UCSD-AML1 (cell line): ENCODE measurements at regions not wholly inside any gene's neighbourhood (a gene's known extent, or its start where the extent isn't known, plus 50 kb on each side); places are given as distances from the start of the nearest gene placed in this dataset.
A peak's percentile ranks its signal among the peaks of the same experiment; 100 is the strongest.

Source experiments
- DNase-seq: peaks from one replicate; lab custom pipeline; 2025; ENCODE audit not compliant: unreplicated experiment; lab: John Stamatoyannopoulos, UW

DNA sequence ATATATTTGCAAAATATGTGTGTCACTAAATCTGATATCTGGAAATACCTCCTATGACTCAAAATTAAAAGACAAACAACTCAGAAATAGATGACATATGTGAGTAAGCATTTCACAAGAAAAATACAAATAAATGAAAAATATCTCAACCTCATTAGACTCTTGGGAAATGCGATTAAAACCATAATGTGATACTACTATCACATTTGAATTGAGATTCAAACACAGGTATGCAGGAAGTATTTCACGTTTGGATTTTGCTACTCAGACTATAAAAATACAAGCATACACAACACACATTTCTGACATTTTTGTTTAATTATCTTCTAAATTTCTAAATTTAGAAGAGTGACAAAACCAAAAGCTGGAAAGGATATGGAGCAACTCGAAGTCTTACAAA lies 811.9 kb upstream of the LRRC4C start:
- DNase-seq: no peak

DNA sequence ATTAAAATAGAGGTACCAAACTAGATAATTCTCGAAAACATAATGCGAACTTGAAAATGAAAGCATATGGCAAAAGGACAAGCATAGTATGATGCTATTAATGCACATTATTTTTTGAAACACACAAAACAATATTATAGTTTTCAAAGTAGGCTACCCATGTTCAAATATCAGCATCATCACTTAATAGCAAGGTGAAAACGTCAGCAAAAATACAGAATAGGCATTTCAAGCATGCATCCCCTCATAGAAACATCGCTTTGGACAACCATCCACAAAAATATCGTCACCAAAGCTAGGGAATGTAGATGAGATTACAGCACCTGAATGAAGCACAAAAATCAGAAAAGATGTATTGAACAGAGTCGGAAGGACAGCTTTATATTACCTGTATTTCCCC lies 814.5 kb upstream of the LRRC4C start:
- DNase-seq: no peak

DNA sequence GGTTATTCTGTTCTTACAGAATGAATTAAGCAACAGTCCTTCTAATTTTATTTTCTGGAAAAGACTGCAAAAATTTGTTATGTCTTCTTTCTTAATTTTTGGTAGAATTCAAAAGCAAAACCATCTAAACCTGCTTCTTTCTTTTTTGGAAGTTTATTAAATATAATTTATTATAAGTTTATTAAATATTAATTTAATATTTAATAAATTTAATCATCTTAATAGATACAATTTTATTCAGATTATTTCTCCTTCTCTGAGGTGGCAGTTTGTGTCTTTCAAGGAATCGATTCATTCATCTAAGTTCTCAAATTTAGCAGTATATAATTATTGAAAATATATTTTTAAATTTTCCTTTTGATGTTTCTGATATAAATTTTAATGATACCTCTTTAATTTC lies 837.5 kb upstream of the LRRC4C start:
- DNase-seq: no peak

DNA sequence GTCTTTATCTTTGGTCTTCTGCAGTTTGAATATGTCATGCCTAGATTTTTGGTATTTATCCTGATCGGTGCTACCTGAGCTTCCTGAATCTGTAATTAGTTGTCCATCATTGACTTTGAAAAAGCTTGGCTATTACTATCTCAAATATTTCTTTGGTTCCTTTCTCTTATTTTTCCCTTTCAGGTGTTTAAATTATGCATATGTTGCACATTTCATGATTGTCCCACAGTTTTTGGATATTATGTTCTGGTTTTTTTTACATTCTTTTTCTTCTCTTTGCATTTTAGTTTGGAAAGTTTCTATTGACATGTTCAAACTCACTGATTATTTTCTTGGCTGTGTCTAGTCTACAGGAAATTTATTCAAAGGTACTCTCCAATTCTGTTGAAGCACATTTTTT lies 840.3 kb upstream of the LRRC4C start:
- DNase-seq: no peak

DNA sequence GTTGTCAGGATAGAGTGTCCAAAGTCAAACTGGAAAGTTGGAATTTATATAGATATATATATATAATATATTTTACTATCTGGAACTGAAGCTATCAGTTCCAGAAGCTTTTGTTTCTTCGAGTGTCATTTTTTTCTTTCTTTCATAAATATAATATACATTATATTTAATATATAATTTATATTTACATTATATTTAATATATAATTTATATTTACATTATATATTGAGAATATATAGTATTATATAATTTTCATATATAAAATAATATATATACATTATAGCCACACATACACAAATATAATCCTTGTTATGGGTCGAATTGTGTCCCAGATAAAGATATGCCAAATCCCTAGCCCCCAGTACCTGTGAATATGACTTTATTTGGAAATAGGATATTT lies 842.3 kb upstream of the LRRC4C start:
- DNase-seq: no peak

DNA sequence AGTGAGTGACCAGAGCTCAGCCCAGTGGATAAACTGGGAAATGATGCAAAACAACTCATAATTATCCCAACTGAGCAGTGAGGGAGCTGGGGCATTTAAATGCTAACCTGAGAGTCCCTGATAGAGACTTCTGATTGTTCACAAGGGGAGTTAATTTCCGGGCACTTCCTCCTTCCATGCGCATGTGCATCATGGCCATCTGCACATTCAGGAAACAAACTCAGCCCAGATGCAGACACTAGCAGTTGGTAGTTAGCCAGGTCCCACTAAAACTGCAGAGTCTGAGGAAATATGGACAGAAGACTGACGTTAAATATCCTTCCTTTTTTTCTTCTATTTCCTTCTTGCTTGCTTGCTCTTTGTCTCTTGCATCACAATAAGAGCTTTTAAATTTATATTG lies 852.1 kb upstream of the LRRC4C start:
- DNase-seq: no peak

DNA sequence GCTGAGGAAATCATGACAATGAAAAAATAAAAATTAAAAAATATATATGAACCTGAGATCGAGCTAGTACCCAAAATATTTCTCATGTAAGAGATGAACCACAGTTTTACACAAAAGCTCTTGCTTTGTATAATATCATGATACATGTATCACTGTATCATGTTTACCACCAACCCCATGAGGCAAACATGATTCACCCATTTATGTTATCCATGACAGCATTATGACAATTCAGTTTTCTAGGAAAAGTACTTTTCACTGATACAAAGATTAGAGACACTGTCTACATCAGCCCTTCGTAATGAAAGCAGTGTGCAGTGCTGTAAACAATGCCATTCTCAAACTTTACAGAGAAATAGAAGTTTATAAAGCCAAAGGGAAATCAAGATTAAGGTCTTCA lies 852.5 kb upstream of the LRRC4C start:
- no peak for DNase-seq

DNA sequence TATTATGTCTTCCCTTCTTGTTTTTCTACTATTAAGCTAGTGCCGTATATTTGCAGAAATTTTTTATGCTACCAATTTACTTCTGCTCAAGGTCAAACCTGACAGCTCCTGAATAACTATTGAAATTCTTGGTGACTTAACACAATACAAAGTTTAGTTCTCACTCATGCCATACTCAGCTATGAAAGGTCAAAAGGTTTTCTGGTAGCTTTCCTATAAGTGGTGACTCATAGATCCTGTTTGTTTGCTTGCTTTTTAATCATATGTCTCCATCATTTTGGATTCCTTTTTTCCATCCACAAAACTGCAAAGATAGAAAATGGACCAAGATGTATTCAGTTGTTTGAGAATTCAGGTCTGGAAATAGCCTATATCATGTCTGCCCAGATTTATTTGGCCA lies 855.8 kb upstream of the LRRC4C start:
- DNase-seq: no peak

DNA sequence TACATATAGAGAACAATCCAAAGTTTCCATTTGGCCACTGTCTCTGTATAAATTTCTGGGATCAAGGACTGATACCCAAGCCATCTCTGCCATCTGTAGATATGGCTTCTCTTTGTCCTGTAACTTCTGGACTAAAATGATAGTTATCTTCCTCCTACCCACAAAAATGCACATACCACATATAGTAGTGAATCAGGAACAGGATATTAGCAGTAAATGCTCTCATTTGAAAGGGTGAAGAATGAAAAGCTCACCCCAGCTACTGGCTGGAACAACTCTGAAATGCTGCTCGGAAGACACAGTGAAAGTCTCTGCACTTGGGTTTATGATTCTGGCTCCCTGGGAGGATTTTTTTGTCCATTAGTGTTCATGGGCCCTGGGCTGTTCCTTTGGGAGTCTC lies 856.4 kb upstream of the LRRC4C start:
- DNase-seq: no peak

DNA sequence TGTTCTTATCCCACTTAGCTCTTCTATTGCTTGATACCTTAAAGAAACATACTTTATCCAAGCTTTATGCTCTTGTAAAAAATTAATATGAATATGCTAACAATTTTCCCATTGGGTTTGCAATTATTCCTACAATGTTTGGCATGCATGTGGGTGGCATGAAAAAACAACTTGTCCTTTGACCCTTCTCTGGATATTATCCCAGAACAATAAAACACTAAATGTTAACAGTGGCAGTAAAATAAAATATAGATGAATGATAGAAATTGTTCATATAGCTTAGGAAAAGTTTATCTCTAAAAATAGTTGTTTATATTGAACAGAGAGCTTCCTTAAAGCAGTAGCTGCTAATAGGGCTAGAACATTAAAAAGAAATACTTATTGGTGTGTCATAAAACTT lies 860.5 kb upstream of the LRRC4C start:
- no peak for DNase-seq

DNA sequence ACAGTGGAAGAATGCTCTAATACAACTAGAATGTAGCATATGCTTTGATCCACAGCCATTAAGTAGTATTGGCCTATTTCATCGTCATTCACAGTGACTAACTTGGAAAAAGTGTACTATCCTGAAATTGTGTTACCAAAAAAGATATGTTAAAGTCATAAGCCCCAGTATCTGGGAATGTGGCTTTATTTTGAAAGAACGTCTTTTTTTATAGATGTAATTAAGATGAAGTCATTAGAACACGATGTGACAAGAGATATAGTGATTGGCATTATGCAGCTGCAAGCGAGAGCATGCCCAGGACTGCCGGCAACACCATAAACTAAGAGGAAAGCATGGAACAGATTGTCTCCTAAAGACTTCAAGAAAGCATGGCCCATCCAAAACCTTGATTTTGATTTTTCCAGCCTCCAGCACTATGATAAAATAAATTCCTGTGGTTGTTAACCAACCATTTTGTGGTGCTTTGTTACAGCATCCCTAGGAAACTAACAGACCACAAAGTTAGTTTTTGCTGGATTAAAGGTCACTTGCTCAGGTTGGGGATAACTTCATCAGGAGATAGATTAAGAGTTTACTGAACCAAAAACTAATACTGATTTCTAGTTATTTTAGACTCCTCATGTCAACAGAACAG lies 870.6 kb upstream of the LRRC4C start:
- DNase-seq: no peak

DNA sequence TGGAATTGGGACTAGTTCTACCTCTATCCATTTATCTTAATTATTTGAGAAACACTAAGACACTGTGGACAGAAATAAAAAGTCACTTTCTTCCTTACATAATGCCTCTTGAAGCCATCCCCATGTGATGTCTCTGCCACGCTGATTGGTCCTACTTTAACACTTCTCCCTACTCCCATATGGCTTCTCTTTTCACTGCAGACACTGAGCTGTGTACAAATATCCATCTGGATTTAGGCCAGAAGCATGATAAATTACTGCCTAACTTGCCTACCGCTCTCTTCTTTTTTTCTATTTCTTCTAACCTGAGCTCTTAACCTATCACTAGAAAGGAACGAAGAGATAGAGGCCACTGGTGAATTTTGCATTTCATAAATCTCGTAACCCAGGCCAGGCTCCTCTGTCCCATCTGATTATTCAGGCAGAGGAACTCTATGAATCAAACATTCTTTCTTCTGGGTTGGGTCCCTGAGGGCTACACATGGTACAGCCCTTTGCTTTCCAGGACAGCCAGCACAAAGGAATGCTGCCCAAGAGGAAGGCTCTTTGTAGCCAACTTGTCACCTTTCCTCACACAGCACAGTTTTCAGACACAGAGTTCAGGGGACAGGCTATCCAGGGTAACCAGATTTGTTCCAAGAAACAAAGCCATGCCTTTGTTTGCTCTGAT lies 878.5 kb upstream of the LRRC4C start:
- no peak for DNase-seq

DNA sequence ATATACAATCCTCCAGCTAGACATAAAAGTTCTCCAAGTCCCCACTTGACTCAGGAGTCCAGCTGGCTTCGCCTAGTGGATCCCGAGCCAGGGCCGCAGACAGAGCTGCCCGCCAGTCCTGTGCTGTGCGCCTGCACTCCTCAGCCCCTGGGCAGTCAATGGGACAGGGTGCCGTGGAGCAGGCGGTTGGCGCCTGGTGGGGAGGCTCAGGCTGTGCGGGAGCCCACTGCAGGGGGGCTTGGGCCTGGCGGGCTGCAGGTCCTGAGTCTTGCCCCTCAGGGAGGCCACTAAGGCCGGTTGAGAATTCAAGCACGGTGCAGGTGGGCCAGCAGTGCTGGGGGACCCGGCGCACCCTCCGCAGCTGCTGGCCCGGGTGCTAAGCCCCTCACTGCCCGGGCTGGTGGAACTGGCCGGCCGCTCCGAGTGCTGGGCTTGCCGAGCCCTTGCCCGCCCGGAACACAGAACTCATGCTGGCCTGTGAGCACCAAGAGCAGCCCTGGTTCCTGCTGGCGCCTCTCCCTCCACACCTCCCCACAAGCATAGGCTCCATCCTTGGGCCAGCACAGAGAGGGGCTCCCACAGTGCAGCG lies 884.8 kb upstream of the LRRC4C start:
- DNase-seq: no peak

DNA sequence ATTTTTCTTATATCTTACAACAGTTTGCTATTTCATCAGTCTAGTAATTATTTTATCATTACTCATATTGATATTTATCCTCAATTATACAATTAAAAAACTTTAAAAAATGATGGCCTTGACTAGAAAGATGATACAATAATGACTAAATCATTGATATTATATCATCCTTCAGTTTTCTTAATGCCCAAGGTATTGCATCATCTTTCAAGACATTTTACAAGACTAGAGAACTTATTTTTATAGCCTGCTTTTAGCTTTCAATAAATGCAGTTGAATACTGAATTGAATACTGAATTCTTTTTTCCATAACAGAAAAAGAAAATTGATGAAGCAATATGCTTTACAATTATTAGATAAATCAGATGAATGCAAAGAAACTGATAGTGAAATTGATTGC lies 886.5 kb upstream of the LRRC4C start:
- DNase-seq: no peak

DNA sequence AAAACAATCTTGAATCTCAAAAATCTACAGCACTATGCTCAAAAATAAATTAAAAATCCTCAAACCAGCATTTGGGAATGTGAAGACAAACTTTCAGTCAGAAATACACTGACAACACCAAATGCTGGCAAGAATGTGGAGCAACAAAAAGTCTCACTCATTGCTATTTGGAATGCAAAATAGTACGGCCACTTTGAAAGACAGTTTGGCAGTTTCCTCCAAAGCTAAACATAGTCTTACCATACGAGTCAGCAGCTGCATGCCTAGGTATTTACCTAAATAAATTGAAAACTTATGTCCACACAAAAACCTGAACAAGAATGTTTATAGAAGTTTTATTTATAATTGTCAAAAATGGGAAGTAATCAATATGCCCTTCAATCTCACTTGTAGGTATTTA lies 904.2 kb upstream of the LRRC4C start:
- DNase-seq: no peak

DNA sequence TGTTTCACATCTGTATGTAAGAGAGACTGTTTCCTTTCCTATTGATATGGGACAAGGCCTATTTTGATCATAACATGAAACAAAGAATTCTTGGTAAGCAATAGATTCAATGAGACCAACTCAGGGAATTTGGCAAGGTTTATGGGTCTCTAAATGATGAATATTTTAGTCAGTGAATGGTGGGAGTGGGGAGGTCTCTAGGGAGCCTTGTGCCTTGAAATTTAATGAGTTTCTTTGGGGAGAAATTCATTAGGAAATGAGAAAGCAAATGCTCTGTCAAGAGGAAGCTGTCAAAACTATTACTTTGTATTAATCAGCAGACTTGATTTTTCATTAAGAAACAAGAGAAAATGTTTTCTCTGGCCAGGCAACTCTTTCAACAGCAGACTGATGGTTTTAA lies 921.7 kb upstream of the API5 start:
- no peak for DNase-seq

DNA sequence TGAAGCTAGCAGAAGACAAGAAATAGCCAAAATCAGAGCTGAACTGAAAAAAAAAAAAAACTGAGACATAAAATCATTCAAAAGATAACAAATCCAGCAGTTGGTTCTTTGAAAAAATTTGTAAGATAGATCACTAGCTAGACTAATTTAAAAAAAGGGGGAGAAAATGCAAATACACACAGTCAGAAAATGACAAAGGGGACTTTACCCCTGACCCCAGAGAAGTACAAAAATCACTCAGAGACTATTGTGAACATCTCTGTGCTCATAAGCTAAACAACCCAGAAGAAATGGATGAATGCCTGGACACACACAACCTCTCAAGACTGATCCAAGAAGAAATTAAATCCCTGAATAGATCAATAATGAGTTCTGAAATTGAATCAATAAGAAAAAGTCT lies 914.3 kb upstream of the API5 start:
- DNase-seq: no peak

DNA sequence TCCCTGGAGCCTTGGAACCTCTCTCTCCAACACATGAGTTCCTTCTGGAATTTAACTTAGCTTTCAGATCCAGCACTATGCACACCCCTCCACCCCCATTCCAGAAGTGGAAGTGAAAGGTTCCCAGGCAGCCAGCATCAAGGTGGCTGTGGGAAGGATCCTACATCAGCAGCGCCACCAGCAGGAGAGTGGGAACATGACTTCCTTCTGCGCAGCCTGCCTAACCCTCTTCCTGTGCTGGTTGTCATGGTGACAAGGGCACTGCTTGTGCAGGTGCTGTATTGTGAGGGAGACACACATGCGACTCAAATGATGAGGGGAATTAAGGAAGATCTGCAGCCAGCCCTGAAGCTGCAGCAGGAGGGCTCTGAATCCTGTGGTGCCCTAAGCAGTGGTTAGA lies 904.5 kb upstream of the API5 start:
- peak; percentile 9 for DNase-seq

DNA sequence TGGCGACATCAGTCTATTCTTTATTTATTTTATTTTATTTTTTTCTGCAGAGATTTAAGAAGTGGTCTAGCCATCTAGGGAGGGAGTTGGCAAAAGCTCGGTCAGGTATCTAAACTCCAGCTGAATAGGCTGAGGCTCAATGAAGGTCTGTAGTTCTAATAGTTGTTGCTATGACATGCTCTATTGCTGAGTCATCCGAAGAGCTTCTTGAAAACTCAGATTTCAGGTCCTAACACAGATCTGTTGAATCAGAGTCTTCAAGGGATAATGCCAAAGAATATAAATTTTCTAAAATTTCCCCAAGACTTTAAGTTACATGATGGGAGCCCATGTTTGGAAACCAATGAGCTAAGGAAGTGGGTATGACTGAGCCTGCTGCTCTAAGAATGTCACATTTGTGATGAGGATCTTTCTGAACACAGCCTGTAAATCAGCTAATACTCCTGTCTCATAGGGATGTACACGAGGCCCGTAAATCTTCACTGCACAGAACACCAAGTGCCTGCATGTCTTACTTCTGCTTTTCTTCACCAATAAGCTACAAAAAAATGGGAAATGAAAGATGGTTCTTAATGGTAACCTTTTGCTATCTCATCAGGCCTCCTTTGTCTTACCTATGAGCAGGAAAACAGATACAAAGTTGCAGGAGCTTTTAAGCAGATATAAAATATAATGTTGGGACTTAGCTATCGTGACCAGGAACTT lies 901.4 kb upstream of the API5 start:
- no peak for DNase-seq

DNA sequence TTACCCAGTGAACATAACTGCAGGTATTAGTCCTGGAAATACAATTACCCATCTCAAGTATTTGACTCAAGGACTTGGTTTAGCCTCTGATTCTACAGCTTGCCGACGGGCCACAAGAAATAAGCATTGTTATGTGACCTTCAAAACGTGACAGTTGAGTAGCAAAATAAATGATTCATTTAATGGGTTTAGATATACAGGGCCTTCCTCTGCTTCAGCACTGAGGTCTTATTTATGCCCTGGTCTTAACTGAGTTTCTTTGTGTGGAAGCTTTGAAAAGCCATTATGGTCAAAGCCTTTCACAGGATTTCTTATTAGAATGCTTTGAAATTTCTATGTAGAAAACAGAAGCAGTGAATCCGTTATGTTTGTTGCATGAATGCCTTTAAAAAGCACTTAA lies 899.2 kb upstream of the API5 start:
- no peak for DNase-seq

DNA sequence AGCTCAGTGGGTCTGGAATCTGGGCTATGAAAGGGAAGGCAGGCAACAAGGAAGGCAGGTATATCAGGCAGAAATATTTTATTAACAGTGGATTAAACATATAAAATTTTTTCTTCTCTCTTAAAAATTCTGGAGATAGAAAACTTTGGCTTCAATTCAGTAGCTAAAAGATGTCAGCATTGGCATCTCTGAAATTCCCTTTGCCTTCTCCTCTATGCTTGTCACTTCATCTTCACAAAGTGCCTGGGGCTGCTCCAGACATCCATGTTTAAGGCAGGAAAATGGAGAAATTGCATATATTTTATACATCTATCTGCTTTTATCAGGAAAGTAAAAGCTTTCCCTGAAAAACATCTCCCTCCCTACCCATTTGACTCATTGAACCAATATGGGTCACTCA lies 894.1 kb upstream of the API5 start:
- DNase-seq: no peak

DNA sequence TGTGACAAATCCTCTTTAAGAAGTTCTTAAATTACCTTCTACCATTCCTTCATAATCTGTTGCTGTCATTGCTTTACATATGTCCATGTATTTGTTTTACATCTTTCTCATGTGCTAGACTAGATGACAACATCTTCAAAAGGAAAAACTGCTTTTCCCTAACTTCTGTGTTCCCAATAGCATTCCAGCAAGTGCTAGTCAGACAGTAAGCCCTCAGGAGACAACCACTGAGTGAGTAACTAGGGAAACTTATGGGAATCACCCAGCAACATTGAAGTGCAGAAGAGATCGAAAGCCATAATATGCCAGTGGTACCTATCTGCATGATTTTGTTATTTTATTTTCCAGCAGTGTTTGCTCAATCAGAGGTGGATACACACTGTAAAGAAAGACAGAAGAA lies 889.7 kb upstream of the API5 start:
- DNase-seq: no peak
